H1 (cell line): ENCODE measurements at regions not wholly inside any gene's neighbourhood (a gene's known extent, or its start where the extent isn't known, plus 50 kb on each side); places are given as distances from the start of the nearest gene placed in this dataset.

Source experiments
- CTCF ChIA-PET: fragments of 300-600 bp; sonication (Branson Sonifier 250); formaldehyde crosslinking; loops from one replicate; lab custom pipeline; 2021; ENCODE audit not compliant: partially characterized antibody; lab: Charles Lee
- POLR2A ChIA-PET: fragments of 300-600 bp; sonication (Branson Sonifier 250); formaldehyde crosslinking; loops from one replicate; lab custom pipeline; 2021; ENCODE audit warnings: inconsistent platforms; ENCODE audit not compliant: partially characterized antibody; lab: Charles Lee
- DNase-seq, 2 experiments: peaks; one replicate each; pipeline versions ENCODE4 v3.0.0 to v3.0.0-alpha.2; 2010 to 2022; ENCODE audit warnings: low spot score in 2 of 2, low read depth in 1 of 2, mixed read lengths in 1 of 2
- FAIRE-seq: peaks from 2 replicates; lab custom pipeline; 2011; peaks lifted over from hg19 to GRCh38; lab: Jason Lieb, UNC
- H2AFZ ChIP-seq: 2 replicates; pipeline ENCODE4 v1.8.1; 2012; ENCODE audit warnings: low read length, inconsistent platforms
- H2AK5ac ChIP-seq: 2 replicates; pipeline ENCODE4 v1.6.1; 2013; ENCODE audit warnings: low read depth, low read length
- H2BK120ac ChIP-seq: replicated peaks from 2 replicates; pipeline ENCODE3; 2013; ENCODE audit warnings: low read depth, low read length, inconsistent platforms
- H2BK12ac ChIP-seq: 2 replicates; pipeline ENCODE4 v1.6.1; 2013; ENCODE audit warnings: low read depth, low read length
- H2BK15ac ChIP-seq: 2 replicates; pipeline ENCODE4 v1.6.1; 2013; ENCODE audit warnings: low read length
- H2BK20ac ChIP-seq: 2 replicates; pipeline ENCODE4 v1.6.1; 2013; ENCODE audit warnings: low read length
- H2BK5ac ChIP-seq: 2 replicates; pipeline ENCODE4 v1.6.1; 2013; ENCODE audit warnings: low read depth, low read length
- H3K14ac ChIP-seq: 2 replicates; pipeline ENCODE4 v1.6.1; 2013; ENCODE audit warnings: inconsistent platforms; ENCODE audit not compliant: insufficient read length
- H3K18ac ChIP-seq: 2 replicates; pipeline ENCODE4 v1.6.1; 2013; ENCODE audit warnings: low read length; ENCODE audit errors: extremely low read depth
- H3K23ac ChIP-seq: 2 replicates; pipeline ENCODE4 v1.6.1; 2013; ENCODE audit warnings: inconsistent platforms; ENCODE audit not compliant: insufficient read length
- H3K23me2 ChIP-seq: 2 replicates; pipeline ENCODE4 v1.6.1; 2013; ENCODE audit warnings: low read depth, low read length
- H3K27ac ChIP-seq: 2 replicates; pipeline ENCODE4 v1.6.1; 2011; ENCODE audit warnings: low read depth, low read length, inconsistent platforms
- H3K27me3 ChIP-seq, 4 experiments: replicated peaks in 1 of 4; 1 replicate in 1 of 4; 2 replicates in 3 of 4; pipeline versions ENCODE4 v1.6.1 to v1.8.1; 2011 to 2013; ENCODE audit warnings: low read length in 3 of 4, mild to moderate bottlenecking in 3 of 4, inconsistent platforms in 2 of 4, mixed read lengths in 2 of 4, moderate library complexity in 1 of 4; ENCODE audit not compliant: control insufficient read depth in 3 of 4, insufficient read depth in 3 of 4; ENCODE audit errors: extremely low read depth in 1 of 4
- H3K36me3 ChIP-seq, 4 experiments: 2 replicates each; pipeline versions ENCODE4 v1.6.1 to v1.8.1; 2011 to 2013; ENCODE audit warnings: mild to moderate bottlenecking in 4 of 4, low read length in 3 of 4, moderate library complexity in 2 of 4, control low read depth in 1 of 4, inconsistent platforms in 1 of 4; ENCODE audit not compliant: insufficient read depth in 4 of 4, control insufficient read depth in 2 of 4
- H3K4ac ChIP-seq: replicated peaks from 2 replicates; pipeline ENCODE3; 2013; ENCODE audit warnings: low read length, low read depth, mixed read lengths, inconsistent platforms; ENCODE audit not compliant: insufficient read length
- H3K4me1 ChIP-seq, 4 experiments: replicated peaks in 1 of 4; 1 replicate in 1 of 4; 2 replicates in 3 of 4; pipeline versions ENCODE4 v1.6.1 to v1.8.1; 2011 to 2013; ENCODE audit warnings: low read length in 3 of 4, inconsistent platforms in 2 of 4, mixed read lengths in 1 of 4; ENCODE audit not compliant: insufficient read depth in 4 of 4, control insufficient read depth in 3 of 4
- H3K4me2 ChIP-seq, 2 experiments: 2 replicates each; pipeline versions ENCODE4 v1.6.1 to v1.8.1; 2011 to 2013; ENCODE audit warnings: low read depth in 2 of 2, low read length in 2 of 2, control low read depth in 1 of 2, inconsistent platforms in 1 of 2, mild to moderate bottlenecking in 1 of 2; ENCODE audit not compliant: insufficient read depth in 1 of 2
- H3K4me3 ChIP-seq, 4 experiments: fragments of 200-600, 300-600 bp in 1 of 4; sonication (generic), shearing (Covaris generic), sonication (Bioruptor Twin) in 1 of 4; 2 replicates each; pipeline versions ENCODE4 v1.5.1 to v1.8.1; 2011 to 2016; ENCODE audit warnings: low read length in 4 of 4, low read depth in 3 of 4, control low read depth in 2 of 4, inconsistent platforms in 2 of 4, mild to moderate bottlenecking in 2 of 4, mixed read lengths in 1 of 4, moderate library complexity in 1 of 4; ENCODE audit not compliant: insufficient read depth in 2 of 4; ENCODE audit errors: extremely low read depth in 1 of 4
- H3K56ac ChIP-seq: replicated peaks from 2 replicates; pipeline ENCODE3; 2013; ENCODE audit warnings: low read depth, mild to moderate bottlenecking, mixed read lengths, low read length, inconsistent platforms; ENCODE audit not compliant: insufficient read length
- H3K79me1 ChIP-seq: 2 replicates; pipeline ENCODE4 v1.6.1; 2013; ENCODE audit warnings: low read depth, low read length, control low read depth
- H3K79me2 ChIP-seq, 2 experiments: 2 replicates each; pipeline versions ENCODE4 v1.6.1 to v1.8.1; 2012 to 2013; ENCODE audit warnings: low read length in 2 of 2, mild to moderate bottlenecking in 2 of 2, inconsistent platforms in 1 of 2; ENCODE audit not compliant: insufficient read depth in 2 of 2, control insufficient read depth in 1 of 2
- H3K9ac ChIP-seq, 4 experiments: replicated peaks in 1 of 4; 1 replicate in 1 of 4; 2 replicates in 3 of 4; pipeline versions ENCODE4 v1.6.1 to v1.8.1; 2011 to 2013; ENCODE audit warnings: low read depth in 3 of 4, low read length in 3 of 4, control low read depth in 2 of 4, mild to moderate bottlenecking in 2 of 4, moderate library complexity in 2 of 4, inconsistent platforms in 1 of 4; ENCODE audit errors: extremely low read depth in 1 of 4
- H3K9me3 ChIP-seq, 2 experiments: 2 replicates each; pipeline versions ENCODE4 v1.6.1 to v1.8.1; 2012 to 2013; ENCODE audit warnings: mild to moderate bottlenecking in 2 of 2, moderate library complexity in 2 of 2, control low read depth in 1 of 2, inconsistent platforms in 1 of 2, low read depth in 1 of 2, low read length in 1 of 2, mixed read lengths in 1 of 2; ENCODE audit not compliant: insufficient read depth in 2 of 2
- H4K20me1 ChIP-seq, 2 experiments: replicated peaks in 1 of 2; 2 replicates each; pipeline versions ENCODE3 to v1.8.1; 2011 to 2013; ENCODE audit warnings: inconsistent platforms in 2 of 2, low read length in 2 of 2, mild to moderate bottlenecking in 1 of 2; ENCODE audit not compliant: insufficient read depth in 2 of 2, control insufficient read depth in 1 of 2
- H4K5ac ChIP-seq: 2 replicates; pipeline ENCODE4 v1.6.1; 2013; ENCODE audit warnings: low read length, low read depth, mixed read lengths, inconsistent platforms; ENCODE audit not compliant: insufficient read length
- H4K8ac ChIP-seq: 2 replicates; pipeline ENCODE4 v1.8.0; 2013; ENCODE audit warnings: mild to moderate bottlenecking, moderate library complexity, low read length, inconsistent platforms; ENCODE audit not compliant: insufficient read depth; ENCODE audit errors: extremely low read depth
- H4K91ac ChIP-seq: replicated peaks from 2 replicates; pipeline ENCODE3; 2013; ENCODE audit warnings: low read length, mixed read lengths, inconsistent platforms; ENCODE audit not compliant: insufficient read length
- ATF3 ChIP-seq: IDR thresholded peaks from 2 replicates; pipeline ENCODE4 v1.6.1; 2011; ENCODE audit warnings: low read depth, mild to moderate bottlenecking, low read length; ENCODE audit not compliant: insufficient read depth
- GABPA ChIP-seq: IDR thresholded peaks from 2 replicates; pipeline ENCODE4 v1.6.1; 2011; ENCODE audit warnings: mild to moderate bottlenecking, low read length, moderate library complexity, borderline replicate concordance; ENCODE audit not compliant: insufficient read depth
- JUND ChIP-seq: IDR thresholded peaks from 2 replicates; pipeline ENCODE4 v1.6.1; 2011; ENCODE audit warnings: mild to moderate bottlenecking, improper control_type of control experiment, low read length
- KDM1A ChIP-seq: fragments of 200-600, 300-600 bp; sonication (generic); IDR thresholded peaks from 2 replicates; pipeline ENCODE4 v1.7.1; 2016; ENCODE audit warnings: mild to moderate bottlenecking, low read length, borderline replicate concordance
- KDM4A ChIP-seq: IDR thresholded peaks from one replicate; pipeline ENCODE4 v1.7.1; 2012; ENCODE audit warnings: low read depth, mild to moderate bottlenecking, moderate library complexity, low read length, inconsistent platforms; ENCODE audit not compliant: severe bottlenecking
- MAFK ChIP-seq: IDR thresholded peaks from 2 replicates; pipeline ENCODE4 v1.6.1; 2012; ENCODE audit warnings: low read depth, mild to moderate bottlenecking, improper control_type of control experiment, low read length
- MAX ChIP-seq: IDR thresholded peaks from 2 replicates; pipeline ENCODE4 v1.6.1; 2012; ENCODE audit warnings: inconsistent platforms
- RFX5 ChIP-seq: IDR thresholded peaks from 2 replicates; pipeline ENCODE4 v1.6.1; 2011; ENCODE audit warnings: low read depth, low read length, improper control_type of control experiment, borderline replicate concordance
- RNF2 ChIP-seq: fragments of 200-900, 300-1000 bp; sonication (generic); IDR thresholded peaks from 2 replicates; pipeline ENCODE4 v1.7.1; 2016; ENCODE audit warnings: borderline replicate concordance, low read depth, mild to moderate bottlenecking, antibody characterized with exemption, low read length; ENCODE audit not compliant: poor library complexity, severe bottlenecking; ENCODE audit errors: missing control alignments
- WGBS, 2 experiments: shearing (Covaris generic) in 1 of 2; methylation state at CpG; one replicate each; pipeline versions ENCODE4 v1.1.6 to v1.1.7; 2013 to 2015; ENCODE audit warnings: low lambda C conversion rate in 2 of 2, mixed read lengths in 2 of 2, inconsistent platforms in 1 of 2, low coverage in 1 of 2, missing lambda C conversion rate in 1 of 2; ENCODE audit not compliant: insufficient replicate concordance in 2 of 2, insufficient coverage in 1 of 2, insufficient read length in 1 of 2; ENCODE audit errors: extremely low coverage in 1 of 2, missing lambda C conversion rate in 1 of 2; 5-methylcytosine and 5-hydroxymethylcytosine counted together

GRCh38 chr13:82506805-82507414 is 1375.4 kb downstream of the SLITRK1 start:
- Histone ChIP-seq H3K23ac (no peak overlapping the region), H2BK20ac (no peak overlapping the region), H3K4me3 (no peak overlapping the region), H3K9me3 (no peaks in the 10 kb centered on the region), H3K9ac (no peak overlapping the region), H3K4me1 (peaks cover 0 to 3% (median 0%) of the 10 kb centered on the region in 4 experiments; a peak in 3 of 7 replicates), H2BK120ac (no peak overlapping the region), H3K79me1 (no peaks in the 10 kb centered on the region), H4K5ac (no peak overlapping the region), H2BK5ac (no peak overlapping the region), H2BK12ac (no peak overlapping the region), H3K4me2 (no peak overlapping the region), H3K18ac (no peak overlapping the region), H4K8ac (no peak overlapping the region), H2AFZ (no peak overlapping the region), H3K27ac (no peak overlapping the region), H3K14ac (no peak overlapping the region), H3K79me2 (no peaks in the 10 kb centered on the region), H3K27me3 (no peaks in the 10 kb centered on the region), H4K91ac (no peak overlapping the region), H2AK5ac (no peak overlapping the region), H3K56ac (no peak overlapping the region), H3K23me2 (no peaks in the 10 kb centered on the region; the same call in 1 of the 2 replicates), H4K20me1 (no peaks in the 10 kb centered on the region), H3K4ac (no peak overlapping the region), H3K36me3 (no peaks in the 10 kb centered on the region), H2BK15ac (no peak overlapping the region)
- CTCF ChIA-PET, result interaction anchor here (0.5 to 0.7 kb wide), 2 partner anchors 26 to 29 kb away, joined by 3 to 4 read pairs; no protein-coding TSS in a partner anchor
- POLR2A ChIA-PET, result no interaction called here
- WGBS, 2 experiments, result 100% methylated on average over 1 of the region's 1 CpG; no CpG with 5 or more reads in 1 of the 2 experiments
- TF ChIP-seq KDM4A (no peak), RFX5 (no peak), MAX (no peak), RNF2 (no peak), KDM1A (no peak), JUND (no peak), GABPA (no peak), MAFK (no peak), ATF3 (no peak)
- DNase-seq (no peak), FAIRE-seq (no peak)
